DMS 273 (cell line): ENCODE measurements at regions not wholly inside any gene's neighbourhood (a gene's known extent, or its start where the extent isn't known, plus 50 kb on each side); places are given as distances from the start of the nearest gene placed in this dataset.

Source experiments
- DNase-seq: peaks from one replicate; lab custom pipeline; 2025; ENCODE audit not compliant: unreplicated experiment; lab: John Stamatoyannopoulos, UW

GRCh38 chr5:124395926-124396325, 350.5 kb downstream of the ZNF608 start:
- no peak for DNase-seq

DNA sequence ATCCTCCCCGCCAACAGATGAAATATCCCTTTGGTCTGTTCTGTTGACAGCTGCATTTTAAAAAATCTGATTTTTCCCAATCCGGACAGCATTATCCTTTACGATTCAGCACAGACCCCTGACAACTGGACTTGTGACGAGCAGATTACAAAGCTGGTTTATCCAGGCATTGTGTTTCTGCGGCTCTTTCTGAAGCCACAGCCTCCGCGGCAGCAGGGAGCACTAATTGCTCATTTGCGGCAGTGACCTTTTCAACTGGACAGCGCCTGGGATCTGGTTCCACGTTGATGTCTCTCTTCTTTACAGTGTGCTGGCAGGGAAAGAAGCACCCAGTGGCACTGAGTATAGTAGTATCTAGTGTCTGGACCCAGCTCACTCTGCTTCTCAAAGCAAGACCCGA, 351.2 kb downstream of the ZNF608 start:
- no peak for DNase-seq

GRCh38 chr5:124394700-124395245, 351.7 kb downstream of the ZNF608 start:
- no peak for DNase-seq

GRCh38 chr5:124393584-124394379, 352.7 kb downstream of the ZNF608 start:
- DNase-seq: peak; percentile 7

DNA sequence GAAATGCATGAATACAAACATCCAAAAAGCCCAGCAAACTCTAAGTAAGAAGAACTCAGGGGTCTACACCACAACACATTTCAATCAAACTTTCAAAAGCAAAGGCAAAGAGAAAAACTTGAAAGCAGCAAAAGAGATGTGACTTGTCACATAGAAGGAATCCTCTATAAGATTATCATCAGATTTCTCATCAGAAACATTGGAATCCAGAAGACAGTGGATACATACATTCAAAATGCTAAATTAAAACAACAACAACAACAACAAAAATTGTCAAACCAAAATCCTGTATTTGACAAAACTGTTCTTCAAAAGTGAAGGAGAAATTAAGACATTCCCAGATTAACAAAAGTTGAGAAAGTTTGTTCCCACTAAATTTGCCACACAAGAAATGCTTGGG, 362.7 kb downstream of the ZNF608 start:
- DNase-seq: no peak

GRCh38 chr5:124377386-124377785, 369.1 kb downstream of the ZNF608 start:
- no peak for DNase-seq

- no peak for DNase-seq
Measured at GRCh38 chr5:124373883-124374282, 372.6 kb downstream of the ZNF608 start.

GRCh38 chr5:124372457-124372856, 374.0 kb downstream of the ZNF608 start:
- DNase-seq: no peak

- DNase-seq: no peak
Measured at GRCh38 chr5:124371111-124371706, 375.2 kb downstream of the ZNF608 start.

DNA sequence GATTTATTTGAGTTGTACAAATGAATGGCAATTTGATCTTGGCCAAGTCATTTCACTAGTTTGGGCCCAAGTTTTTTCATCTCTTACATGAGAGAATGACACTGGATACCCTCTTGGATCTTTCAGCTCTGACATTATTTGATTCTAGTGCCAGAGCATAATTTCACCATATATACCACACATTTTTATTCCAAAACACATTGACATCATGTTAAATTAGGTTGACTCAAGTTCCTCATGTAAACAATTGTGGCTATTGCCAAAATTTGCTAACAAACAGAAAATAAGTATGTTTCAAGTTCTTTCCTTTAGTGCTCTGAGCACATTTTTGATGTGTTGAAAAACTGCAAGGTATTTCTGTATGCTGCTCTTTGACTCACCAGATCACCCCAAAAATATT, 375.8 kb downstream of the ZNF608 start:
- DNase-seq: no peak

DNA sequence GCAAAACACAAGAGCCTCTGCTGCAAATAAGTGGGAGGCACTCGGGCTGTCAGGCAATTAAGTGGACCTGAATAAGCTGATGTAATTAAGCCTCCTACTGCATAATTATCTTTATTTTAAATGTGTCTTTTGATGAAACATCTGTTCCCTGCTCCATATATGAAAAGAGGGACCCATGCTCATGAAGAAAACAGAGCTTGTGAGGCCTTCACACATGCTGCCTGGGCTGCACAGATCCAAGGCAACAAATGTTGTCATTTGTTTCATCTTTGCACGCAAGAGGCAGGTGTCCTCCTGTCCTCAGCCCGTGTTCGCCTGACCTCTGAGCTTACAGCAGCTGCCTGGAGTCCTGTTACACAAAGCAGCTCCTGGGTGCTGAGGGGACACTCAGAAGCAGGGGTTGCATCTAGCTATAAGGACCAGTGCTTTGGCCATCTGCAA, 381.1 kb downstream of the ZNF608 start:
- DNase-seq: peak; percentile 81

GRCh38 chr5:124355928-124356327, 390.5 kb downstream of the ZNF608 start:
- no peak for DNase-seq

DNA sequence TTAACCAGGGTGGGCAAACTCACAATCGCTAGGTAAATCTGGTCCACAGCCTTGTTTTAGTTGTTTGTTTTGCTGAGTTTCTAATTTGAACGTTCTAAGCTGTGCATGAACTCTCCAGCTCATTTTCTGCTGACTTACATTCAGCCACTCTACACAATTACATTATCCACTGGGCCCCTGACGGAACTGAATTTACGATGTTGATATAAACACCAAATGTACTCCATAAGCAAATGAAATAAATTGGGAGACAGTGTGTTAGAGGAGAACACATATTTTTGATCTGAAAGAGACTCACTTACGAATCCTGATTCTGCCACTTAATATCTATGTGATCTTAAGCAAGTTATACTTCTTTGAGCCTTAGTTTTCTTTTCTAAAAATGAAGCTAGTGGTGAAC, 393.4 kb downstream of the ZNF608 start:
- DNase-seq: no peak

DNA sequence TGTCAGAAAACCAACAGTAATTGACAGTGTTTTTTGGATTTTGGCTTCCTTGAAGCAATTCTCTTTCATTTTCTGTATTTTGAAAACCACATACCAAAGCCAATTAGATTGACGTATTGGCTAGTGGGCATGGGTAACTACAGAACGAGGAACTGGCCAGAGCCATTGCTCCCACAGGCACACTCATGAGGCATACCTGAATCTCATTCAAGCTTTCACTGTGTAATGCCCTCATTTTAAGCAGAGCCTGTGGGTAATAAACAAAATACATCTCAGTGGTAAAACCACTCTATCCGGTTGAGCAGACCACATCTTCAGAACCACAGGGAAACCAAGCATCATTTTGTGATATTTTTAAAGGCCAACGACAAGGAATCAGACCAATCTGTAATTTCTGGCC, 394.1 kb downstream of the ZNF608 start:
- DNase-seq: no peak

GRCh38 chr5:124349931-124350330, 396.5 kb downstream of the ZNF608 start:
- no peak for DNase-seq

DNA sequence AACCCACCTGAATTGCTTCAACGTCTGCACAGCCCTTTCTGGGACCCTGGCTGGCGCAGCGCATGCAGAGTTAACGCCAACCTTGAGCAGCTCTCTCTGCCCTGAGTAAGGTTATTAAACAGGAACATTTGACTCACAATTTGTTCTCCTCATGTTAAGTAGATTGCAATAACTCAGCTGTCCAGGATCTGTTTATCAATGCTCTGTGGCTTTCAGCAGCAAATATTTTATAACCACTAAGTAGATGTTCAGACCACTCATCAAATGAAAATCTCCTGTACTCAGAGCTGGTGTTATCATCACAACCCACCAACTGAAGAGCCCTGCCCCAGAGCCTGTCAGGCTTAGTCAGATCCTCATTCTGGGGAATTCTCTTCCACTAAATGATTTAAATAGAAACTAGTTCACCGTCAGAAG, 403.0 kb downstream of the ZNF608 start:
- DNase-seq: no peak

GRCh38 chr5:124342986-124343385, 403.5 kb downstream of the ZNF608 start:
- DNase-seq: no peak

DNA sequence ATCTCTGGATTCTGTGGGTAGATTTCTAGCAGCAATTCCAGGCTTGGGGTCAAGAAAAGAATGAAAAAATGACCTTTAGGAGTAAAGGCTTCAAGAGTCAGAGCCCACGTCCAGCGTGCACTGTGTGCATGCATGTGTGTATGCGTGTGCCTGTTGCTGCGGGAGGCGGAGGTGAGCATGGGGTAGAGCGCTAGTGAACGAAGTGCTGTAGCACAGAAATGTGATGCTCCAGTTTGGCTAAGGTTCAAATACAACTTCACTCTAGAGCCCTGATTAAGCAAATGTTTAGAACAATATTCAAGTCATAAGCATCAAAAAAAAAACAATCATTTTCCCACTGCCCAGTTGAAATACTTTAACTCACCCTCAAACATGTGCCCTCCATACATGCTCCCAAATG, 403.9 kb downstream of the ZNF608 start:
- no peak for DNase-seq

GRCh38 chr5:124342027-124342471, 404.4 kb downstream of the ZNF608 start:
- no peak for DNase-seq

DNA sequence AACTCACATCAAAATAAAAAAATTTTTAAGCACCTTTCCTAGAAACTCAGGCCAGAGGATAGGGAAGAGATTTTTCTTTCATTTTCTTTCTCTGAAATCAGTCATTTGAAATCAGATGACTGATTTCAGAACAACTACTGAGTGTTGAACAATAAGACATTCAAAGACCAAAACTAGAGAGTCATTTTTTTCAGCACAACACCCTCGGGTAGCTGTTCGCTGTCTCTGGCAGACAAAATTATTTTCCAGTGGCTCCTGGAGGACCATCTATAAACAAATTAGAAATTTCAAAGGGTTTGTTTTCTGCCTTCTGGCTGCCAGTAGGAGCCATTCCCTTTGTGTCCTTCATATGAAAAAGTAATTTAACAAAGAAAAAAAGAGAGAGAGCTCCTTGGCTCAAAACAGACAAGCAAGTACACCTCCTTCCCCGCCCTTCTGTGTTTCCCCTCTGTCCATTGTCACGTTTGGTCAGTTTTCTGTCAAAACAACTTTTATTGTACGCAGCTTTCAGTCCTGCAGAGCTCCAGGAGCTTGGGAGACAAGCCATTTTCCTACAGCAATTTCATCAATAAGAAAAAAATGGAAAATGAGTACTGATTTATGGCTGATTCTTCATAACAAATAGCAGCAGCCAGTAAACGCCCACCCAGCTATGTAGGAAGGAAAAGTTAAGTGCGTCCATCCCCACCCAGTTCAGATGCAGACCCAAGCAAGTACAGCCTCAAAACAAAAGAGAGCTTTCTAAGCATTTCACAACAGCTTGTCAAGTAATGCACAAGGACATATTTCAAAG, 405.2 kb downstream of the ZNF608 start:
- no peak for DNase-seq

DNA sequence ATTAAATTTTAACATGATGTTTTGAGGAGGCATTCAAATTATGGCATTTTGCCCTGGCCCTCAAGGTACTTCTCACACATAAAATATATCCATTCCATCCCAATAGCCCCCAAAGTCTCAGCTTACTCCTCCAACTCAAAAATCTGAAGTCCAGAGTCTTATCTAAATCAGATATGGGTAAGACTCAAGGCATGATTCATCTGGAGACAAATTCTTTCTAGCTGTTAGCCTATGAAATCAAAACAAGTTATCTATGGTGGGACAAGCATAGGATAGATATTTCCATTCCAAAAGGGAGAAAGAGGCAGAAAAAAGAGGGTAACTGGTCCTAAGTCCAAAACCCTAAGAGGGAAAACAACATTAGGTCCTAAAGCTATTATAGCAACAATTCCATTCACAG, 408.4 kb downstream of the ZNF608 start:
- no peak for DNase-seq
